ENCODE measurements at regions not wholly inside any gene's neighbourhood (a gene's known extent, or its start where the extent isn't known, plus 50 kb on each side); places are given as distances from the start of the nearest gene placed in this dataset.

DNA sequence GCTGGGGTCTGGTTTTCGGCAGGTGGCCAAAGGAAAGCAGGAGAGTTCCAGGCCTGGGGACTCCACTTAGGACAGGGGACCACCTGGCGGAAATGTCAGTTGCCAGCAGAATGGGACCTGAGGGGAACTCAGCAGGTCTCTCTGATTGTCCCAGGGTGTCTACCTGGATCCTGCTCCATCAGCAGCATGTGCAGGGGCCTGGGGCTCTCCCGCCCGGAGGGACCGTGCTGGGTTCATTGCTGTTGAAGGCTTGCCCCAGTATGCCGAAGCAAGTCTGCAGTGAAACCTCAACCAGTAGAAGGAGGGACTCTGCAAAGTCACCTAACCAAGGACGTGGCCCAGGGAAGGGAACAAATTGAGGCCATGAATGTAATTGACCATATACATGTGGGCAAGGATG lies 506.5 kb upstream of the MKI67 start:
- no peak for ATAC-seq
- Histone ChIP-seq H3K27me3 (ENCODE audit: low read length) (no peaks in the 10 kb centered on the region), H3K36me3 (ENCODE audit: low read depth, low read length) (no peaks in the 10 kb centered on the region; the same call in 1 of the 2 replicates), H3K27ac (ENCODE audit: low read length) (no peak overlapping the region), H3K4me3 (ENCODE audit: low read length) (no peak overlapping the region), H3F3A (ENCODE audit: low read length, unreplicated experiment) (no peaks in the 10 kb centered on the region), H2AFZ (ENCODE audit: low read length) (no peak overlapping the region), H3K4me2 (ENCODE audit: low read length) (no peak overlapping the region), H4K20me1 (ENCODE audit: low read length) (no peaks in the 10 kb centered on the region), H3K4me1 (ENCODE audit: insufficient read depth, low read length) (no peaks in the 10 kb centered on the region), H3K9me2 (replicated peaks; ENCODE audit: low read length) (no peaks in the 10 kb centered on the region), H3K9ac (ENCODE audit: low read length) (no peak overlapping the region), H3K9me3 (ENCODE audit: low read length) (no peaks in the 10 kb centered on the region), H3K79me2 (ENCODE audit: low read length) (no peaks in the 10 kb centered on the region)
- intact Hi-C loops (cut with micrococcal nuclease): no loop called here
- no peak for DNase-seq
- CTCF ChIA-PET: no interaction called here
- TF ChIP-seq EZH2phosphoT487 (IDR thresholded peaks at IDR 0.05; ENCODE audit: borderline replicate concordance, low read length): no peak
- TF ChIP-seq, protein P1, sequence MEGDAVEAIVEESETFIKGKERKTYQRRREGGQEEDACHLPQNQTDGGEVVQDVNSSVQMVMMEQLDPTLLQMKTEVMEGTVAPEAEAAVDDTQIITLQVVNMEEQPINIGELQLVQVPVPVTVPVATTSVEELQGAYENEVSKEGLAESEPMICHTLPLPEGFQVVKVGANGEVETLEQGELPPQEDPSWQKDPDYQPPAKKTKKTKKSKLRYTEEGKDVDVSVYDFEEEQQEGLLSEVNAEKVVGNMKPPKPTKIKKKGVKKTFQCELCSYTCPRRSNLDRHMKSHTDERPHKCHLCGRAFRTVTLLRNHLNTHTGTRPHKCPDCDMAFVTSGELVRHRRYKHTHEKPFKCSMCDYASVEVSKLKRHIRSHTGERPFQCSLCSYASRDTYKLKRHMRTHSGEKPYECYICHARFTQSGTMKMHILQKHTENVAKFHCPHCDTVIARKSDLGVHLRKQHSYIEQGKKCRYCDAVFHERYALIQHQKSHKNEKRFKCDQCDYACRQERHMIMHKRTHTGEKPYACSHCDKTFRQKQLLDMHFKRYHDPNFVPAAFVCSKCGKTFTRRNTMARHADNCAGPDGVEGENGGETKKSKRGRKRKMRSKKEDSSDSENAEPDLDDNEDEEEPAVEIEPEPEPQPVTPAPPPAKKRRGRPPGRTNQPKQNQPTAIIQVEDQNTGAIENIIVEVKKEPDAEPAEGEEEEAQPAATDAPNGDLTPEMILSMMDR (conservative IDR thresholded peaks at IDR 0.05; ENCODE audit: low read depth, low read length): no peak
- TF ChIP-seq EZH2 (IDR thresholded peaks at IDR 0.05; ENCODE audit: low read length, unreplicated experiment): no peak
- POLR2A ChIA-PET (ENCODE audit: unreplicated experiment): no interaction called here
- BruUV-seq (replicated peaks): no TSS peak

DNA sequence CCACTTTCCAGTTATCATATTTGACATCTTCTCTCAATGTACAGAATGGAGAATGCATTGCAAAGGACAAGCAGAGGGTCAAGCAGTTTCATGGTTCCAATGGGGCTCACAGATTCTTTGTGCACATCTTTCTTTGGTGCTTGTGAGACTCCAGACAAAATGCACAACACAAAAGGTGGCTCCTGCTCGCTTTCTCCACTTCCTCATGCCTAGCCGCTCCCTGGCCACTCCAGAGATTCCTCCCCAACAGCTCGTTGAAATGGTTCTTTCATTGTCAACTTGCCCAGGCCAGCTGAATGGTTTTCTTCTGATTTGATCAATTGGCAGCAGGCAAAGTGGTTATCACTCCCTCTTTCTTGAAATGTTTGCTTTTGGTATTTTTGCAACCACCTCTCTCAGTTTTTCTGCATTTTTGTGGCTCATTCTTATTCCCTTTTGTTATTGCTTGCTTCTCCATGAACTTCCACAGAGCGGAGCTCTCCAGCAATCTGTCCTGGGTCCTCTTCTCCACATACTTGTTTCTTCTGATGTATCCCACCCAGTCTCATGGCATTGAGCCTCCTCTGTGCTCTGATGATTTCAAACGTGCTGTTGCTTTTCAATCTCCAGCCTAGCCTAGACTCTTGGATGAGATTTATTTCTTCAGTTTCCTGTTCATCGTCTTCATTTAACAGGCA lies 507.8 kb upstream of the MKI67 start:
- Histone ChIP-seq H3F3A (ENCODE audit: low read length, unreplicated experiment) (no peaks in the 10 kb centered on the region), H3K36me3 (ENCODE audit: low read depth, low read length) (no peaks in the 10 kb centered on the region; the same call in 1 of the 2 replicates), H2AFZ (ENCODE audit: low read length) (no peak overlapping the region), H3K79me2 (ENCODE audit: low read length) (no peaks in the 10 kb centered on the region), H3K27ac (ENCODE audit: low read length) (no peak overlapping the region), H3K4me3 (ENCODE audit: low read length) (no peak overlapping the region), H3K4me2 (ENCODE audit: low read length) (no peak overlapping the region), H3K9ac (ENCODE audit: low read length) (no peak overlapping the region), H4K20me1 (ENCODE audit: low read length) (no peaks in the 10 kb centered on the region), H3K27me3 (ENCODE audit: low read length) (no peaks in the 10 kb centered on the region), H3K4me1 (ENCODE audit: insufficient read depth, low read length) (no peaks in the 10 kb centered on the region), H3K9me2 (replicated peaks; ENCODE audit: low read length) (no peaks in the 10 kb centered on the region), H3K9me3 (ENCODE audit: low read length) (no peaks in the 10 kb centered on the region)
- ATAC-seq (no peak), DNase-seq (no peak)
- intact Hi-C loops (cut with micrococcal nuclease): no loop called here
- TF ChIP-seq, protein P1 (conservative IDR thresholded peaks at IDR 0.05; ENCODE audit: low read depth, low read length): 0 out of 2 replicates have a peak, but pooled peaks have one; percentile 9
- TF ChIP-seq EZH2 (IDR thresholded peaks at IDR 0.05; ENCODE audit: low read length, unreplicated experiment): no peak
- no TSS peak for BruUV-seq (replicated peaks)
- ChIA-PET POLR2A (ENCODE audit: unreplicated experiment) (no interaction called here), CTCF (no interaction called here)

DNA sequence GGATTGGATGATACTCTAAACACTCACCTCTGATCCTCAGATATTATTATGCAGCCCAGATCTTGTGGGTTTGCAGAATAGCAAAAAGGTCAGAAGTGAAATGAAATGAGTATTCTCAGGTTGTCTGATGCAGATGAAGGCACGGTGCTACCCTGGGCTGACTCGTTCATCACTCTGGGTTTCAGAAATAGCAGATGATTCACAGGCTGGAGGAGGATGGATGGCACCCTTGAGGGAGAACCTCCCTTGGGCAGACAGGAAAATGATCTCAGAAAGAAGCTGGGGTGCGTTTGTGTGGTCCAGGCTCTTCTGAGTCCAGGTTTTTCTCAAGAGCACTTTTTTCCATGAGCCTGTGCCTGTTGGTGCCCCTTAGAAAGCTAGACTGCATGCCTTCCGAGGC lies 515.8 kb upstream of the MKI67 start:
- no TSS peak for BruUV-seq (replicated peaks)

More for the DNA sequence above, 515.8 kb upstream of the MKI67 start:
- H3K4me2 ChIP-seq (ENCODE audit: low read length): no peak overlapping the region
- DNase-seq (no peak), ATAC-seq (no peak)
- H3K4me3 ChIP-seq (ENCODE audit: low read length): no peak overlapping the region
- no peaks in the 10 kb centered on the region for H3K79me2 ChIP-seq (ENCODE audit: low read length)
- no peaks in the 10 kb centered on the region for H3K9me2 ChIP-seq (replicated peaks; ENCODE audit: low read length)
- POLR2A ChIA-PET (ENCODE audit: unreplicated experiment): no interaction called here
- H4K20me1 ChIP-seq (ENCODE audit: low read length): no peaks in the 10 kb centered on the region
- H3K36me3 ChIP-seq (ENCODE audit: low read depth, low read length): no peaks in the 10 kb centered on the region
- no peaks in the 10 kb centered on the region for H3F3A ChIP-seq (ENCODE audit: low read length, unreplicated experiment)
- no peaks in the 10 kb centered on the region for H3K27me3 ChIP-seq (ENCODE audit: low read length)
- TF ChIP-seq, protein P1 (conservative IDR thresholded peaks at IDR 0.05; ENCODE audit: low read depth, low read length): no peak
- TF ChIP-seq EZH2phosphoT487 (IDR thresholded peaks at IDR 0.05; ENCODE audit: borderline replicate concordance, low read length) (no peak), EZH2 (IDR thresholded peaks at IDR 0.05; ENCODE audit: low read length, unreplicated experiment) (no peak)
- intact Hi-C loops (cut with micrococcal nuclease): no loop called here
- H3K9ac ChIP-seq (ENCODE audit: low read length): no peak overlapping the region
- no peak overlapping the region for H2AFZ ChIP-seq (ENCODE audit: low read length)
- no peak overlapping the region for H3K27ac ChIP-seq (ENCODE audit: low read length)
- H3K9me3 ChIP-seq (ENCODE audit: low read length): no peaks in the 10 kb centered on the region
- H3K4me1 ChIP-seq (ENCODE audit: insufficient read depth, low read length): no peaks in the 10 kb centered on the region
- CTCF ChIA-PET: no interaction called here

Measured in PC-3 (cell line).